HL-60 (cell line): ENCODE measurements at regions not wholly inside any gene's neighbourhood (a gene's known extent, or its start where the extent isn't known, plus 50 kb on each side); places are given as distances from the start of the nearest gene placed in this dataset.

ENCODE experiments used
- DNase-seq, 2 experiments: peaks; one replicate each; pipeline ENCODE4 v3.0.0-alpha.2; 2010 to 2020; ENCODE audit warnings: low read depth in 1 of 2, low spot score in 1 of 2
- H3K27ac ChIP-seq: fragments of 250-450 bp; sonication (Bioruptor Pico); replicated peaks from 2 replicates; pipeline ENCODE4 v1.5.1; 2020; ENCODE audit warnings: mild to moderate bottlenecking, moderate library complexity
- H3K27me3 ChIP-seq: fragments of 250-450 bp; sonication (Bioruptor Pico); 2 replicates; pipeline ENCODE4 v1.5.1; 2021; ENCODE audit warnings: mild to moderate bottlenecking, moderate library complexity; ENCODE audit not compliant: insufficient read depth, poor library complexity, severe bottlenecking
- H3K4me3 ChIP-seq: replicated peaks from 2 replicates; pipeline ENCODE4 v1.5.1; 2011; ENCODE audit warnings: mild to moderate bottlenecking, control low read depth, low read length; ENCODE audit not compliant: insufficient read depth
- CTCF ChIP-seq: IDR thresholded peaks from one replicate; pipeline ENCODE4 v1.5.1; 2011; ENCODE audit warnings: low read length, control low read depth, inconsistent platforms; ENCODE audit not compliant: insufficient read depth
- GABPA ChIP-seq: IDR thresholded peaks from 2 replicates; pipeline ENCODE4 v1.6.1; 2012; ENCODE audit warnings: low read depth
- POLR2AphosphoS5 ChIP-seq: IDR thresholded peaks from 2 replicates; pipeline ENCODE4 v1.6.1; 2012; ENCODE audit warnings: low read depth
- REST ChIP-seq: IDR thresholded peaks from 2 replicates; pipeline ENCODE4 v1.6.1; 2012; ENCODE audit warnings: low read depth; ENCODE audit not compliant: insufficient replicate concordance
- SPI1 ChIP-seq: IDR thresholded peaks from 2 replicates; pipeline ENCODE4 v1.6.1; 2012; ENCODE audit warnings: low read depth, mild to moderate bottlenecking, borderline replicate concordance

GRCh38 chr1:30447701-30448100 lies 275.7 kb downstream of the MATN1 start:
- no peak for DNase-seq
- Histone ChIP-seq H3K4me3 (no peak overlapping the region), H3K27me3 (no peaks in the 10 kb centered on the region), H3K27ac (no peak overlapping the region)
- TF ChIP-seq CTCF: no peak
- no peak for TF ChIP-seq SPI1
- no peak for TF ChIP-seq REST
- TF ChIP-seq POLR2AphosphoS5: no peak
- no peak for TF ChIP-seq GABPA

GRCh38 chr1:30447080-30447479 lies 276.3 kb downstream of the MATN1 start:
- H3K27me3 ChIP-seq: no peaks in the 10 kb centered on the region
- no peak overlapping the region for H3K27ac ChIP-seq
- no peak for DNase-seq
- H3K4me3 ChIP-seq: no peak overlapping the region
- TF ChIP-seq POLR2AphosphoS5: no peak

- DNase-seq: no peak
- TF ChIP-seq GABPA (no peak), CTCF (no peak), REST (no peak), SPI1 (no peak), POLR2AphosphoS5 (no peak)
Observed at GRCh38 chr1:30446508-30446907, 276.9 kb downstream of the MATN1 start.

GRCh38 chr1:30446095-30446494 lies 277.3 kb downstream of the MATN1 start:
- TF ChIP-seq CTCF (no peak), REST (no peak), GABPA (no peak), SPI1 (no peak), POLR2AphosphoS5 (no peak)
- H3K27me3 ChIP-seq: no peaks in the 10 kb centered on the region

More at GRCh38 chr1:30446508-30446907, 276.9 kb downstream of the MATN1 start:
- H3K27me3 ChIP-seq: no peaks in the 10 kb centered on the region
- no peak overlapping the region for H3K27ac ChIP-seq
- no peak overlapping the region for H3K4me3 ChIP-seq

More at GRCh38 chr1:30446095-30446494, 277.3 kb downstream of the MATN1 start:
- H3K4me3 ChIP-seq: no peak overlapping the region
- H3K27ac ChIP-seq: no peak overlapping the region
- DNase-seq: no peak
